PC-3 (cell line): ENCODE measurements at regions not wholly inside any gene's neighbourhood (a gene's known extent, or its start where the extent isn't known, plus 50 kb on each side); places are given as distances from the start of the nearest gene placed in this dataset.

Source experiments
- CTCF ChIP-seq: fragments of 300-600 bp; sonication (generic); conservative IDR thresholded peaks from 2 replicates; pipeline ENCODE4 v1.5.1; 2017; ENCODE audit warnings: antibody characterized with exemption, low read depth, mild to moderate bottlenecking, low read length
- EZH2 ChIP-seq: fragments of 300-600 bp; sonication (generic); IDR thresholded peaks from one replicate; pipeline ENCODE4 v1.6.1; 2017; ENCODE audit warnings: antibody characterized with exemption, mild to moderate bottlenecking, low read length; ENCODE audit not compliant: unreplicated experiment

GRCh38 chr11:131168839-131169713, 201.3 kb upstream of the NTM start:
- TF ChIP-seq CTCF: no peak
- TF ChIP-seq EZH2: no peak
